Neural progenitor cell (in vitro differentiated cells): ENCODE measurements at regions not wholly inside any gene's neighbourhood (a gene's known extent, or its start where the extent isn't known, plus 50 kb on each side); places are given as distances from the start of the nearest gene placed in this dataset.
"Not testable (repeated sequence)": the region's sequence is repeated elsewhere in the genome, so short reads cannot be mapped to it uniquely, and the experiment has no call there.

Experiments used
- DNase-seq: peaks from one replicate; pipeline ENCODE4 v3.0.0-alpha.2; 2016; ENCODE audit warnings: low spot score
- H2AFZ ChIP-seq: fragments of 200-600 bp; sonication (generic); replicated peaks from 2 replicates; pipeline ENCODE4 v1.6.1; 2016; ENCODE audit warnings: antibody characterized with exemption
- H3F3A ChIP-seq: fragments of 200-600 bp; sonication (generic); 2 replicates; pipeline ENCODE4 v1.6.1; 2016; ENCODE audit warnings: antibody characterized with exemption, low read depth
- H3K27ac ChIP-seq: fragments of 200-600 bp; sonication (generic); 2 replicates; pipeline ENCODE4 v1.5.1; 2016; ENCODE audit warnings: mild to moderate bottlenecking
- H3K27me3 ChIP-seq: fragments of 200-600 bp; sonication (generic); 2 replicates; pipeline ENCODE4 v1.6.1; 2016; ENCODE audit warnings: mild to moderate bottlenecking, moderate library complexity
- H3K36me3 ChIP-seq: fragments of 200-600 bp; sonication (generic); 2 replicates; pipeline ENCODE4 v1.5.1; 2016
- H3K4me1 ChIP-seq: fragments of 200-600 bp; sonication (generic); 2 replicates; pipeline ENCODE4 v1.6.1; 2016; ENCODE audit warnings: mixed run types
- H3K4me2 ChIP-seq: fragments of 200-600 bp; sonication (generic); 2 replicates; pipeline ENCODE4 v1.6.1; 2016
- H3K4me3 ChIP-seq: fragments of 200-600 bp; sonication (generic); 2 replicates; pipeline ENCODE4 v1.5.1; 2016
- H3K79me2 ChIP-seq: fragments of 200-600 bp; sonication (generic); 2 replicates; pipeline ENCODE4 v1.6.1; 2016; ENCODE audit warnings: low read depth
- H3K9ac ChIP-seq: fragments of 200-600 bp; sonication (generic); 2 replicates; pipeline ENCODE4 v1.6.1; 2016
- H3K9me3 ChIP-seq: fragments of 200-600 bp; sonication (generic); 2 replicates; pipeline ENCODE4 v1.5.1; 2016; ENCODE audit warnings: low read depth
- H4K20me1 ChIP-seq: fragments of 200-600 bp; sonication (generic); 2 replicates; pipeline ENCODE4 v1.6.1; 2016; ENCODE audit warnings: low read depth
- H3K27ac Mint-ChIP-seq: 3 replicates; pipeline ENCODE4 v1.8.0; 2021; ENCODE audit warnings: mixed read lengths
- H3K27me3 Mint-ChIP-seq: 2 replicates; pipeline ENCODE4 v1.8.0; 2022; ENCODE audit warnings: low read depth, mild to moderate bottlenecking, inconsistent platforms, moderate library complexity, mixed read lengths; ENCODE audit not compliant: insufficient read depth
- H3K36me3 Mint-ChIP-seq: 3 replicates; pipeline ENCODE4 v1.8.0; 2021; ENCODE audit warnings: mixed read lengths
- H3K4me1 Mint-ChIP-seq: 3 replicates; pipeline ENCODE4 v1.8.0; 2021; ENCODE audit warnings: mixed read lengths
- H3K4me3 Mint-ChIP-seq: 3 replicates; pipeline ENCODE4 v1.8.0; 2021; ENCODE audit warnings: mild to moderate bottlenecking, moderate library complexity, mixed read lengths
- H3K9me3 Mint-ChIP-seq: 3 replicates; pipeline ENCODE4 v1.8.0; 2020; ENCODE audit warnings: mixed read lengths
- EZH2 ChIP-seq: fragments of 200-600 bp; sonication (generic); IDR thresholded peaks from 2 replicates; pipeline ENCODE4 v1.6.1; 2017; ENCODE audit warnings: antibody characterized with exemption, mild to moderate bottlenecking, moderate library complexity
- EZH2phosphoT487 ChIP-seq: fragments of 200-600 bp; sonication (generic); IDR thresholded peaks from 2 replicates; pipeline ENCODE4 v1.6.1; 2017; ENCODE audit warnings: antibody characterized with exemption
- TF ChIP-seq, protein P1 (sequence below): fragments of 200-600 bp; sonication (generic); IDR thresholded peaks from 2 replicates; pipeline ENCODE4 v1.5.1; 2017; ENCODE audit warnings: antibody characterized with exemption, mild to moderate bottlenecking

DNA sequence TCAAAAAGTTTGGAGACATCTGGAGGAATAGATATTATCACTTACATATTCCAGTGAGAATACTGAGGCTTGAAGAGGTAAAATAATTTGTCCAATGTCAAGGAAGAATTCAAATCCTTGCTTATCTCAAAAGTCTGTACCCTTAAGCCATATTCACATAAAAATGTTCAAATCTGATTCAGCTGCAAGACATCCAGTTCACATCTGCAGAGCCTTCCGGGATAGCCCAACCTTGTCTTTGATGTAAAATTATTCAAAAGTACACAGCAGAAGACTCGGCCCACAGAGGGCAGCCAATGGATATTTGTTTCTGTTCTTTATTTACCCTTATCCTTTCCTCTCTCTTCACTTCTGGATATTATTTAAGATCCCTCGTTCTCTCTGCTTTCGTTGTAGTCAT is 1183.8 kb upstream of the WWC1 start:
- Mint-ChIP-seq H3K4me3 (no peak overlapping the region), H3K27me3 (no peaks in the 10 kb centered on the region), H3K27ac (no peak overlapping the region), H3K36me3 (peaks cover 6% of the 10 kb centered on the region), H3K4me1 (no peaks in the 10 kb centered on the region), H3K9me3 (no peaks in the 10 kb centered on the region)
- no peak overlapping the region for H2AFZ ChIP-seq
- H3F3A ChIP-seq = no peaks in the 10 kb centered on the region
- TF ChIP-seq EZH2phosphoT487 (no peak), EZH2 (no peak)
- TF ChIP-seq, protein P1, sequence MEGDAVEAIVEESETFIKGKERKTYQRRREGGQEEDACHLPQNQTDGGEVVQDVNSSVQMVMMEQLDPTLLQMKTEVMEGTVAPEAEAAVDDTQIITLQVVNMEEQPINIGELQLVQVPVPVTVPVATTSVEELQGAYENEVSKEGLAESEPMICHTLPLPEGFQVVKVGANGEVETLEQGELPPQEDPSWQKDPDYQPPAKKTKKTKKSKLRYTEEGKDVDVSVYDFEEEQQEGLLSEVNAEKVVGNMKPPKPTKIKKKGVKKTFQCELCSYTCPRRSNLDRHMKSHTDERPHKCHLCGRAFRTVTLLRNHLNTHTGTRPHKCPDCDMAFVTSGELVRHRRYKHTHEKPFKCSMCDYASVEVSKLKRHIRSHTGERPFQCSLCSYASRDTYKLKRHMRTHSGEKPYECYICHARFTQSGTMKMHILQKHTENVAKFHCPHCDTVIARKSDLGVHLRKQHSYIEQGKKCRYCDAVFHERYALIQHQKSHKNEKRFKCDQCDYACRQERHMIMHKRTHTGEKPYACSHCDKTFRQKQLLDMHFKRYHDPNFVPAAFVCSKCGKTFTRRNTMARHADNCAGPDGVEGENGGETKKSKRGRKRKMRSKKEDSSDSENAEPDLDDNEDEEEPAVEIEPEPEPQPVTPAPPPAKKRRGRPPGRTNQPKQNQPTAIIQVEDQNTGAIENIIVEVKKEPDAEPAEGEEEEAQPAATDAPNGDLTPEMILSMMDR = no peak
- no peak for DNase-seq
- no peak overlapping the region for H3K27ac ChIP-seq
- H3K9me3 ChIP-seq = no peaks in the 10 kb centered on the region
- no peaks in the 10 kb centered on the region for H3K4me1 ChIP-seq
- H3K36me3 ChIP-seq = no peaks in the 10 kb centered on the region
- no peaks in the 10 kb centered on the region for H3K27me3 ChIP-seq
- no peak overlapping the region for H3K9ac ChIP-seq
- H3K79me2 ChIP-seq = no peaks in the 10 kb centered on the region
- H3K4me3 ChIP-seq = no peak overlapping the region
- no peaks in the 10 kb centered on the region for H4K20me1 ChIP-seq
- no peak overlapping the region for H3K4me2 ChIP-seq

DNA sequence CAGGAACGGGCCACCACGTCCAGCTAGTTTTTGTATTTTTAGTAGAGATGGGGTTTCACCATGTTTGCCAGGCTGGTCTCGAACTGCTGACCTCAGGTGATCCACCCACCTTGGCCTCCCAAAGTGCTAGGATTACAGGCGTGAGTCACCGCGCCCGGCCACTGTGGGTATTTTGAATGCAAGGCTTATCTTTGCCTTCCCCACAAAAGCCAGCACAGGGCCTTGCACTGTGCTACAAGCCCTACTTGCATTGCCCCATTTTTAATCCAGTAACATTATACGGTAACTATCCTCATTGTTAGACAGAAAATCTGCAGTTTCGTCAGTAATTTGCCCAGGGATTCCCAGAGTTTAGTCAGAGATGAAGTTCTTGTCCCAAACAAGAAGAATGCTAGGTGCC is 1183.2 kb upstream of the WWC1 start:
- not testable (repeated sequence) for H3K4me3 Mint-ChIP-seq, H3K4me1 Mint-ChIP-seq, H3K79me2 ChIP-seq, H3K4me3 ChIP-seq, H4K20me1 ChIP-seq, H3K27me3 Mint-ChIP-seq, H3K4me1 ChIP-seq, H3K9me3 ChIP-seq, H3K9ac ChIP-seq, H3F3A ChIP-seq, H3K9me3 Mint-ChIP-seq, H3K27me3 ChIP-seq, H3K27ac Mint-ChIP-seq, H3K27ac ChIP-seq, H2AFZ ChIP-seq, H3K4me2 ChIP-seq, H3K36me3 Mint-ChIP-seq, H3K36me3 ChIP-seq, DNase-seq

DNA sequence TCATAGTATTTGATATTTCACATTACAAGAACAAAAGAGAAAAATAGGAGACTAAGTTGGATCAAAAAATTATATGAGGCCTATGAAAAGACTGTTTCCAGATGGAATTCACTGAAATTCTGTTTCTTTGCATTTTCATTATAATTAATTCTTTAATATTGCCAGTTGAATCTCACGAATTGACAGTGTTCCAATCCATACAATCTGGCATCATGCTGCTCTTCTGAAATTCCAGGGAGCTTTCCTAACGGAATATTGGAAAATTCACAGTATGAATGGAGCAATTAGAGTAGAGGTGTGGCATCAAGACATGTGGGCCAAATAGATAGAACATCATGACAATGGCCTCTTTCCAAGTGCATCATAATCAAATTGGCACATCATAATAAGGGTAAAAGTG is 1178.9 kb upstream of the WWC1 start:
- Histone ChIP-seq H3K4me1 (no peaks in the 10 kb centered on the region), H3K27ac (no peak overlapping the region), H3K79me2 (no peaks in the 10 kb centered on the region), H3K36me3 (no peaks in the 10 kb centered on the region), H3K4me3 (no peak overlapping the region), H3K4me2 (no peak overlapping the region), H3K27me3 (no peaks in the 10 kb centered on the region), H3F3A (no peaks in the 10 kb centered on the region), H3K9me3 (no peaks in the 10 kb centered on the region), H2AFZ (no peak overlapping the region), H3K9ac (no peak overlapping the region), H4K20me1 (no peaks in the 10 kb centered on the region)
- no peak for TF ChIP-seq EZH2phosphoT487
- TF ChIP-seq EZH2 = no peak
- TF ChIP-seq, protein P1 = no peak
- DNase-seq = no peak
- Mint-ChIP-seq H3K36me3 (no peaks in the 10 kb centered on the region), H3K9me3 (peaks cover 4% of the 10 kb centered on the region), H3K27me3 (no peaks in the 10 kb centered on the region), H3K4me1 (no peaks in the 10 kb centered on the region), H3K27ac (no peak overlapping the region), H3K4me3 (no peak overlapping the region)

DNA sequence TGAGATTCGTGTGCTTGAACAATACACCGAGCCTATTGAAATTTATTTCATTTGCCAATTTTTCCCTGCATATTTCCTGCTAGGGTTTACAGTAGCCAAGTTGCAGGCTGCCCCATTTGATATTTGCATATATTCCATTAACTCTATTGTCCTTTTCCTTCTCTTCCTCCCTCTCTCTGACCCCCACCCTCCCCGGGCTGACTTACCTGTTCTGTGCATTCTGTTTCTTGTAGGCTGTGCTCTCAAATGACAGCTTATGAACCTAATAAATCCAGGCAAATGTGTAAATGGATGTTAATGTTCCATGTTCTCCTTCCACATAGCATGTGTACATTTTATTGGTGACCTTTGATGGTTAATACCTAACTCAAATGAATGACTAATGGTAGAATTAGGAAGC is 1169.2 kb upstream of the WWC1 start:
- Histone ChIP-seq H3K27ac (no peak overlapping the region), H3K4me3 (no peak overlapping the region)

More for the DNA sequence above, 1169.2 kb upstream of the WWC1 start:
- no peaks in the 10 kb centered on the region for H3K27me3 Mint-ChIP-seq
- TF ChIP-seq EZH2 = no peak
- TF ChIP-seq, protein P1 = no peak
- no peak for TF ChIP-seq EZH2phosphoT487
- Histone ChIP-seq H3K9ac (no peak overlapping the region), H3K9me3 (no peaks in the 10 kb centered on the region), H3K79me2 (no peaks in the 10 kb centered on the region), H3K4me1 (peaks cover 3% of the 10 kb centered on the region), H3K4me2 (no peak overlapping the region), H3K36me3 (no peaks in the 10 kb centered on the region), H3K27me3 (no peaks in the 10 kb centered on the region), H2AFZ (no peak overlapping the region), H4K20me1 (no peaks in the 10 kb centered on the region), H3F3A (no peaks in the 10 kb centered on the region)
- peaks cover 3% of the 10 kb centered on the region for H3K9me3 Mint-ChIP-seq
- H3K4me3 Mint-ChIP-seq = no peak overlapping the region
- no peak overlapping the region for H3K27ac Mint-ChIP-seq
- no peak for DNase-seq
- H3K4me1 Mint-ChIP-seq = no peaks in the 10 kb centered on the region
- H3K36me3 Mint-ChIP-seq = peaks cover 3% of the 10 kb centered on the region
